ENCODE measurements at regions not wholly inside any gene's neighbourhood (a gene's known extent, or its start where the extent isn't known, plus 50 kb on each side); places are given as distances from the start of the nearest gene placed in this dataset.
A peak's percentile ranks its signal among the peaks of the same experiment; 100 is the strongest.

GRCh38 chr15:77552066-77552465 lies 80.6 kb downstream of the LINGO1 start:
- no peak overlapping the region for H3K27ac ChIP-seq
- H3K4me3 ChIP-seq: no peak overlapping the region
- FAIRE-seq: no peak
- 33% methylated on average over 4 of the region's 4 CpGs for WGBS (ENCODE audit: missing lambda C conversion rate)
- TF ChIP-seq GATA3 (IDR thresholded peaks at IDR 0.05; ENCODE audit: borderline replicate concordance) (no peak), POLR2AphosphoS2 (conservative IDR thresholded peaks at IDR 0.05; ENCODE audit: low read length) (no peak), HES2 (IDR thresholded peaks at IDR 0.05) (no peak)
- ChIA-PET POLR2A (no interaction called here), CTCF (interaction anchor here (0.7 to 7.6 kb wide), 2 partner anchors 9 to 13 kb away, joined by 3 to 60 read pairs; no protein-coding TSS in a partner anchor)
- H3K4me2 ChIP-seq: no peak overlapping the region
- no peaks in the 10 kb centered on the region for H3K9me3 ChIP-seq
- no peaks in the 10 kb centered on the region for H3K4me1 ChIP-seq
- no peak for DNase-seq (ENCODE audit: low read depth in 1 of 2, low spot score in 1 of 2)
- no peak for ATAC-seq

GRCh38 chr15:77550301-77551251 lies 82.1 kb downstream of the LINGO1 start:
- no peak for TF ChIP-seq CHD2 (IDR thresholded peaks at IDR 0.05; ENCODE audit: low read length, partially characterized antibody)
- TF ChIP-seq CBX8 (IDR thresholded peaks at IDR 0.05): no peak
- no peak for TF ChIP-seq HOXB5 (CRISPR knock-in tag; IDR thresholded peaks at IDR 0.05)
- TF ChIP-seq USF2 (IDR thresholded peaks at IDR 0.05): no peak
- no peak for TF ChIP-seq POLR2A (IDR thresholded peaks at IDR 0.05; ENCODE audit: low read length)
- TF ChIP-seq EP300 (IDR thresholded peaks at IDR 0.05): no peak
- no peak for TF ChIP-seq HOXB13 (CRISPR knock-in tag; IDR thresholded peaks at IDR 0.05; ENCODE audit: low read depth)
- no peak for TF ChIP-seq ZSCAN20 (CRISPR knock-in tag; IDR thresholded peaks at IDR 0.05)
- TF ChIP-seq ZFP36 (IDR thresholded peaks at IDR 0.05; ENCODE audit: borderline replicate concordance, partially characterized antibody): no peak
- FAIRE-seq (no peak), ATAC-seq (no peak), DNase-seq (ENCODE audit: low read depth in 1 of 2, low spot score in 1 of 2) (no peak)
- CTCF ChIA-PET: interaction anchor here (1.5 to 2.2 kb wide), 3 partner anchors 67 to 443 kb away, joined by 3 to 8 read pairs (median 5); no protein-coding TSS in a partner anchor
- H3K4me3 ChIP-seq: no peak overlapping the region
- H3K4me1 ChIP-seq: peaks cover 9% of the 10 kb centered on the region
- H3K9me3 ChIP-seq: no peaks in the 10 kb centered on the region
- no peak overlapping the region for H3K27ac ChIP-seq
- POLR2A ChIA-PET: no interaction called here
- no peak overlapping the region for H3K4me2 ChIP-seq
- WGBS (ENCODE audit: missing lambda C conversion rate): 71% methylated on average over 13 of the region's 13 CpGs

GRCh38 chr15:77549576-77550288 lies 83.0 kb downstream of the LINGO1 start:
- no peak for FAIRE-seq
- no peak for DNase-seq (ENCODE audit: low read depth in 1 of 2, low spot score in 1 of 2)
- Histone ChIP-seq H3K9me3 (no peaks in the 10 kb centered on the region), H3K27ac (no peak overlapping the region), H3K4me3 (no peak overlapping the region), H3K4me1 (peaks cover 10% of the 10 kb centered on the region), H3K4me2 (no peak overlapping the region)
- 37% methylated on average over 4 of the region's 5 CpGs for WGBS (ENCODE audit: missing lambda C conversion rate)
- POLR2A ChIA-PET: no interaction called here
- no peak for ATAC-seq
- TF ChIP-seq RFX5 (IDR thresholded peaks at IDR 0.05): no peak
- peak; percentile 27 for TF ChIP-seq ZFP36 (IDR thresholded peaks at IDR 0.05; ENCODE audit: borderline replicate concordance, partially characterized antibody)
- CTCF ChIA-PET: interaction anchor here (0.6 to 2.2 kb wide), 7 partner anchors 10 to 442 kb away, joined by 3 to 8 read pairs (median 3); no protein-coding TSS in a partner anchor

- CTCF ChIA-PET: interaction anchor here (0.6 to 2.2 kb wide), 7 partner anchors 9 to 442 kb away, joined by 3 to 8 read pairs (median 3); no protein-coding TSS in a partner anchor
- Histone ChIP-seq H3K4me3 (no peak overlapping the region), H3K27ac (no peak overlapping the region), H3K9me3 (no peaks in the 10 kb centered on the region), H3K4me2 (no peak overlapping the region), H3K4me1 (peaks cover 10% of the 10 kb centered on the region)
- WGBS (ENCODE audit: missing lambda C conversion rate): 70% methylated on average over 19 of the region's 23 CpGs
- no peak for FAIRE-seq
- no peak for ATAC-seq
- POLR2A ChIA-PET: no interaction called here
- DNase-seq (ENCODE audit: low read depth in 1 of 2, low spot score in 1 of 2): no peak
- no peak for TF ChIP-seq CHD2 (IDR thresholded peaks at IDR 0.05; ENCODE audit: low read length, partially characterized antibody)
- TF ChIP-seq HES2 (IDR thresholded peaks at IDR 0.05): no peak
- no peak for TF ChIP-seq MAFK (IDR thresholded peaks at IDR 0.05; ENCODE audit: partially characterized antibody)
- TF ChIP-seq BCL3 (IDR thresholded peaks at IDR 0.05): no peak
- no peak for TF ChIP-seq NFE2L2 (conservative IDR thresholded peaks at IDR 0.05; ENCODE audit: low read length)
- no peak for TF ChIP-seq KDM1A (IDR thresholded peaks at IDR 0.05; ENCODE audit: low read depth)
- no peak for TF ChIP-seq EHMT2 (IDR thresholded peaks at IDR 0.05; ENCODE audit: low read depth)
- no peak for TF ChIP-seq ZC3H11A (IDR thresholded peaks at IDR 0.05)
- TF ChIP-seq ELK1 (IDR thresholded peaks at IDR 0.05; ENCODE audit: low read depth, low read length): no peak
- no peak for TF ChIP-seq JUN (IDR thresholded peaks at IDR 0.05)
- no peak for TF ChIP-seq MAX (IDR thresholded peaks at IDR 0.05)
- no peak for TF ChIP-seq POLR2AphosphoS2 (conservative IDR thresholded peaks at IDR 0.05; ENCODE audit: low read length)
Measured at GRCh38 chr15:77548589-77549557, 83.8 kb downstream of the LINGO1 start.
